ENCODE measurements at regions not wholly inside any gene's neighbourhood (a gene's known extent, or its start where the extent isn't known, plus 50 kb on each side); places are given as distances from the start of the nearest gene placed in this dataset.
A peak's percentile ranks its signal among the peaks of the same experiment; 100 is the strongest.

DNA sequence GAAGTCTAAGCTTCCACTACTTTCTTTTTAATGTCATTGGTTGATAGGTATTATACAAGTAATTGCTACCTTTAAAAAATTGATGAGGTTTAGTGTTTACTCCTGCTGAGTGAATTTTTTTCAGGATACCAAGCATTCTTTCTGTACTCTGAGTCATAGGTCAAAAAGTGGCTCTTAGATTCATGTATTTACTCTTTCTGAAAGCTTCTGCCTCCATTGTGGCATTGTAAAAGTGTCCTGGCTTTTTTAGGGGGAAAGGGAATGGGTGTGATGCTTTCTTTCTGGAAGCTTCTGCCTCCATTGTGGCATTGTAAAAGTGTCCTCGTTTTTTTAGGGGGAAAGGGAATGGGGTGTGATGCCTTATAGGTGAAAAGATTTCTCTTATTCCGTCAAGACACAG, 286.5 kb downstream of the LPIN1 start:
- DNase-seq: no peak

DNA sequence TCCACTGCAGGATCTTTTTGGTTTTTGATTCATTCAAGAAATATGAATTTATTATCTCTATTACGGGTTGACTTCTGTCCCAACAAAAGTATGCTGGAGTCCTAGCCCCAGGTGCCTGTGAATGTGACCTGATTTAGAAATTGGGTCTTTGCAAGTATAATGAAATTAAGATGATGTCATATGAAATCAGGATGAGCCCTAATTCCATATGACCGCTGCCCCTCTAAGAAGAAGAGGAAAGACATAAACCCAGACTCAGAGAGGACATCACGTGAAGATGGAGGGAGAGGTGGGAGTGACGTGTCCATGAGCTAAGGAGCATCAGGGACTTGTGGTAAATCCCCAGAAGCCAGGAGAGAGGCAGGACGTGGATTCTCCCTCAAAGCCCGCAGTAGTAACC, 287.1 kb downstream of the LPIN1 start:
- DNase-seq: no peak

GRCh38 chr2:12034382-12034781, 287.9 kb downstream of the LPIN1 start:
- no peak for DNase-seq

DNA sequence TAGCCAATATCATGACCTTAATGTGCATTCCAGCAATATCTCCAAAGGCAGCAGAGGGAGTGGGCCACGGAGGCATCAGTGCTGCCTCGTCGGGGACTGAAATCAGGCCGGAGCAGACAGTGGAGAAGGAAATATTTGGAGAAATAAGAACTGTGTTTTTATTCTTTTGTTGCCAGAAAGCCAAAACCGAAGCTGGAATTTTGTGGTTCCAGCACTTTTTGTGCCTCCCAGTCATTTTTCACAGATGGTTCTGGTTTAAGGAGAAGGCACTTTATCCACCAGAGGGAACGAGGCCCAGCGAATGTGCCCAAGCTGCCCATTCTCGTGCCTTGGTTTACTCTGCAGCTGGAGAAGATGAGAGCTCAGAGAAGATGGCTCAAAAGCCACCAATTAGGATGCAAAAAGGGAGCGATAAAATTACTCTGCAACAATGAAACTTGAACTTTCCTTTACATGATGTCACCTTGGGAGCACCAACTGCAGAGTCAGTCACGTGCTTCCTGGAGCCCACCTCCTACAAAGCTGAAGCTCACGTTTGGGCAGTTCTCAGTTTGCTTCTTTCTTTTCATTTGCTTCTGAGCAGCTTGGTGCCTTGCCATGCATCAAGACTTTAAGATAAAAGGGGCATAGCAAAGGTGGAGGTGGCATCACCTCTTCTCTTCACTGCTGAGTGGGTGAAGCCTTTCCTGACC, 288.7 kb downstream of the LPIN1 start:
- no peak for DNase-seq

GRCh38 chr2:12035956-12036639, 289.7 kb downstream of the LPIN1 start:
- no peak for DNase-seq

- no peak for DNase-seq
Observed at GRCh38 chr2:12036640-12036983, 290.2 kb downstream of the LPIN1 start.

DNA sequence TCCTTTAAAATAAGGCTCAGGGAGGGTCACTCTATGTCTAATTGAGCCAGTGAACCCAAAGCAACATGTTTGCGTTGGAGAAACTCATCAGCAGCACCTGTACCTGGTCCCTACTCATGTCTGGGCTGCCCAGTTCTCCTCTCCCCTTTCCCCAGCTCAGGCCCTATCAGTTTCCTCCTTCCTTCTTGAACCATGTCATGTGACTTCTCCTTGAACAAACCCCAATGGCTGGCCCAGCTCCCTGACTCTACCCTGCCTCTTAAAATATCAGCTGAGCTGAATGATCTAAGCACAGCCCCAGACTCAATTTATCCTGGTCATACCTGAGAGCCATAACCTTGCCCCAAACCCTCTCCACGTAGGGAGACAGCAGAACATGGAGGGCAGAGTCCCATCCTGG, 290.9 kb downstream of the LPIN1 start:
- DNase-seq: no peak

DNA sequence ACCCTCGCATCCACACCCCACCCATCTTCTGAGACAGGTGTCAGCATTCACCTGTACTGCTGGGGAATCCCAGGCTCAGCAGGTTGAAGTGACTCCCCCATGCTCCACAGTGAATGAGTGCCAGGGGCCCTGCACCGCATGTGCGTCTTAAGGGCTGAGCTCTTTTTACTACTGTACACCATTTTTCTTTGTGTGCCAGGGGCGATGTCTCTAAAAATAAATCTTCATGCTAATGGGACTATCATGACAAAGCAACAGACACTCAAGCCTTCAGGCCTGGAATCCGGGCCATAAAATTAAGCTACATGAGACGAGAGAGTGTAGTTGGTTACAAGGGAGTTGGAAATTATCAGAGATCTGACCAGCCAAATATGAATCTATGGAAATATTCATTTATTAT, 294.8 kb downstream of the LPIN1 start:
- no peak for DNase-seq

DNA sequence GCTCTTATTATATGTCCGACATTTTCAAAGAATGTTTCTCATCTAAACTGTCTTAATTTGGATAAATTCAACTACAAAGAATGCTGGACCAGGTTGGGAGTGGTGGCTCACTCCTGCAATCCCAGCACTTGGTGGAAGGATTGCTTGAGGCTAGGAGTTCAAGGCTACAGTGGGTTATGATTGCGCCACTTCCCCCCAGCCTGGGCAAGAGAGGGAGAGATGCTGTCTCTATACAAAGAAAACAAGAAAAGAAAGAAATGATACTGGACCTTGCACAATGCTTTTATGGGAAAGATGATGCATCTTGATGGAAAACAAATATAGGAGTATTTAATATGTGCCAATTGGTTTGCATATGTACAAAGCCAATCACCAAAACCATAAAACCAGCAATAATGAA, 296.7 kb downstream of the LPIN1 start:
- no peak for DNase-seq

DNA sequence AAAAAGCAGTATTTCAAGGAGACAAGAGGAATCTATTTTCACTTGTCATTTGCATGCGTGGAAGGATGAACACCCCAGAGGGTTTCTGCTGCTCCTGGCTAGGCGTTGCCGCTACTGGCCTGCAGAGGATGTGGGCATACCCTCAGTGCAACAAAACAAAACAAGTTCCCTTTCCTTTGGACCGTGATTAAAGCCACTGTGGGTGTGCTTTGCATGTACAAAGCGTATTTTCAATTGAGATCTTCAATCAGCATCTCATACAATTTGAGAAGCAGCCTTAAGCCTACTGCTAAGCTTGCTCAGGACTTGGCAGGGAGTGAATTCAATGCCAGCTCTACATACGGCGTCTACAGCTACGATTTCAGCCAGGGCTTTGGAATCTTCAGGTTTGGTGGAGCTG, 298.4 kb downstream of the LPIN1 start:
- DNase-seq: no peak

GRCh38 chr2:12045864-12046291, 299.4 kb downstream of the LPIN1 start:
- no peak for DNase-seq

- no peak for DNase-seq
Observed at GRCh38 chr2:12046641-12047040, 300.2 kb downstream of the LPIN1 start.

DNA sequence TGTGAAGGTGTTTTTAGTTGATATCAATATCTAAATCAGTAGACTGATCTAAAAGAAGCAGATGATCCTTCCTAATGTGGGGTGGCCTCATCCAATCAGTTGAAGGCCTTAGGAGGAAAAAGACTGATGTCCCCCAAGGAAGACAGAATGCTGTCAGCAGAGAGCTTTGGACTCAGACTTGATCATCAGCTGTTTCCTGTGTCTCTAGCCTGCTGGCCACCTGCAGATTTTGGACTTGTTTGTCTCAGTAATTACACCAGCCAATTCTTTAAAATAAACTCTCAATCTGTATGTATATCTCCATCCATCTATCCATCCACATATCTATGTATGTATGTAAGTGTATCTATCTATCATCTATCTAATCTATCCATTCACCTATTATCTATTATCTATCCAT, 301.3 kb downstream of the LPIN1 start:
- DNase-seq: no peak

DNA sequence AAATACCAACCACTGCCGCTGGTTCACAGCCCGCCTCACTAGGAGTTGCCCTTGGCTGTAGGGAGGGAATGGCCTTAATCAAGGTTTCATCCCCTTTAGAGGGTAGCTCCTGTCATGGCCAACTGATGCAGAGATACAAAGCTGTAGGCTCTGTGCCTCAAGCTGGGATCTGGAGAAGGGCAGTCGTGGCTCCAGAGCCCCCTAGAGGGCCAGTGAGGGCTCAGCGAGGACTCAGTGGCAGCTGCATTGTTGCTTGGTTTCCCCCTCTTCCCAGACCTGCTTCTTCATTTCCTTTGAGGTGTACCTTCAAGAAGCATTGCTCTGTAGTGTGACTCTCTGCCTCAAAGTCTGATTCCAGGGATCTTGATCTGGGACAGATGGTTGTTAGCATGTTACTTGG, 302.1 kb downstream of the LPIN1 start:
- DNase-seq: no peak

DNA sequence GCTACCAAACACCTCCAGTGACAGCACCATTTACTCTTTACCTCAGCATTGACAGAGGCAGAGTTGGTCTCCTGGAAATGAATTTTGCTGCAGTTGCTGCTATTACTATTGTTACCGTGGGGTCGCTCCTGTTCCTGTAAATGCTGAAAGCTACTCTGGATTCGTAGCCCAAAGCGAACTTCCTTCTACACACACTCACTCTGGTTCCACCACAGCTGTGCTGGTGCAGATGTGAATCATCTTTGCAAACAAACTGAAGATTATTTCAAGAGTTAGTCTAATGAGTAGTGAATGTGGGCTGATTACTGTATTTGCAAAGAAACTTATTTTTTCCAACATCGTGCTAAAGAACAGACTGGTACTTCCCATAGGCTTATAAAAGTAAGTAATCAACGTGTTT, 304.0 kb downstream of the LPIN1 start:
- no peak for DNase-seq

GRCh38 chr2:12051831-12052230, 305.4 kb downstream of the LPIN1 start:
- DNase-seq: no peak

DNA sequence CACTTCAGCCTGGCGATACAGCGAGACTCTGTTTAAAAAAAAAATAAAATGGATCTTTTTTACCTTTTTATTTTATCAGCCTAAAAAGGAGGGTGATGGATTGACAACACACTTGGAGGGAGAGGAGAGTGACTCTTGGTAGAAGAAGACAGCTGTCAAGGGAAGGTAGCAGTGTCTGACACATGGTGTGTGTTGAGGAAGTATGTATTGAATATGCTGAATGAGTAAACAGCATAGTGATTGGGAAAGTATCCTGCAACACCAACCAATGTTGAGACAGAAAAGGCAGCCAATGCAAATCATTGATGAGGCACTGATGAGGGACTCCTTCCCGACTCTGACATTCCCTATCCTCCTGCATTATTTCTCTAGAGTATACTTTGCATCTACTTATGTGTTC, 306.4 kb downstream of the LPIN1 start:
- no peak for DNase-seq

DNA sequence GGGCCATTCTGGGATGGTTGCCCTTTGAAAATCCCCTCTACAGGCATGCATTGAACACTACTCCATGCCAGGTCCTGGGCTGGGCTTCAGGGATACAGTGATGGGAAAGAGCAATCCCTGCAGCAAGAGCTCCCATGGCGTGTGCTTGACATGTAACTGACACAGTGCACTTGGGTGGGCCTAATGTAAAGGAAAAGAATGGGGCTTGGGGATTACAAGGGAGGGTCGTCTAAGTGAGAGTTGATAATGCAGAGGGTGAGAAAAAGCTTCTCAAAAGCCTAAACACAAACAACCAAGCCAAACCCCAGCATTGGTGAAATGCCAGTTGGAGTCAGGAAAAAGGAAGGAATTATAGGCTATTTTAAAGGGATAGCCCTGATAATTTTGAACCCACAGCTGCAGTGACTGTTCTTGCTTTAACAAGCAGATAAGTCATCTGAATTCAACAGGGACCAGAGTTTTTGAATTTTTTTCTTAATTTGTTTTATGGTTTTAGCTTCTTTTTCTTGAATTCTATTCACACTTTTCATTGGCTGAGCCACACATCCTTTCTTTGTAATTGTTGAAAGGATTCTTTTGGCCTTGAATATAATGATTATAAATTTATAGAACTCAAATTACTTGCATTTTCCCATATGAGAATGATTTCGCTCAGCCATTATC, 308.7 kb downstream of the LPIN1 start:
- no peak for DNase-seq

GRCh38 chr2:12057436-12058166, 311.2 kb downstream of the LPIN1 start:
- DNase-seq: peak; percentile 41

DNA sequence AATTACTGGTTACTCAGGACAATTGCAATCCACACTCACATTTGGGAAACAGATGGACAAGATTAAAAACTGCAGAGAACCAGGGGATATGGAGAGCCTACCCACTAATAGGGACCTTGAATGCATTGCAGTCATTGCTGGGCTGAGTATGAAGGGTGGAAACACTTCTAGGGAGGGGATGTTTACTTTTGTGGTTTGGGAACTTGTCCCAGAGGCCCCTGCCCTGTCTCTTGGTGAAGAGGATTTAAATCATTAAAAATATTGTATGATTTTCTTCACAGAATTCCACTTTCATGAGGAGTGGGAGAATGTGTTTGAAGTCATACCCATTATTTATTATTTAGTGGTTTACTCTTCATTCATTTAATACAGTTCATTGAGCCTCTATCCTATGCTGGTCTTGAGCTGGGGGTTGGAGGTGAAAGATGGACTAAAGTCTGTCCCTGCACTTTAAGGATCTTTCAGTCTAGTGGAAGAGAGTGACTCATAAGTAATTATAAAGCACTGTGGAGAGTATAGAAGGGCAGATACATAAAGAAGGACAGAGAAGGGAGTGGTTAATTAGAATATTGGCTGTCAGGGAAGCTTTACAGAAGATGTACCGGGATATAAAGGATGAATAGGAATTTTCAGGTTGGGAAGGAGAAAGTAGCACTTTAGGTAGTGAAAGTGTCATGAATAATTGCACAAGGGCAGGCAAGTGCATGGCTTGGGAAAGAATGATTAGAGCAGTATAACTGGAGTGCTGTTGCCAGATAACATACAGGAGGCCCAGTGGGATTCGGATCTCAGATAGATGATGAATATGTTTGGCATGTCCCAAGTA, 313.4 kb downstream of the LPIN1 start:
- DNase-seq: no peak

DNA sequence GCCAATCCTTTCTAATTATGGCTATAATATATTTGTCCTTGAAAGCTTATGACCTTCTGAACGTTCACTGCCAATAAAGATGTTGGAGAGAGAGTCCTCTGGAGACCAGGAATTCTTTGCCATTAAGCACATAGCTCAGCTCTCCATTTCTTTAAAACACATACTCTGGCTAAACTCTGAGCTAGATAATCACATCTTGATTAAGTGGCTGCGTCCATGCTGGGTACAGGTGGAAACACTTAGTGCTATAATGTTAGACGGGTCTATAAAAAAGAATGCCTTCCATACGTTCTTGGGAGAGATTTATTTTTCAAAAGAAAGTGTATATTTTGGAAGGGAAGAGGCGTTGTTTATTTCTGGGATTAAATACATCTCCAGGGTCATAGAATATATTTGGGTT, 314.5 kb downstream of the LPIN1 start:
- no peak for DNase-seq

- no peak for DNase-seq
Observed at GRCh38 chr2:12061286-12062052, 315.0 kb downstream of the LPIN1 start.

Data from activated CD8-positive, alpha-beta memory T cell treated with anti-CD3 and anti-CD28 coated beads, Interleukin-2, amount 50 U/mL, for 4 hours (primary cell).